ENCODE measurements at regions not wholly inside any gene's neighbourhood (a gene's known extent, or its start where the extent isn't known, plus 50 kb on each side); places are given as distances from the start of the nearest gene placed in this dataset.
A peak's percentile ranks its signal among the peaks of the same experiment; 100 is the strongest.

- Mint-ChIP-seq H3K27ac (no peak overlapping the region), H3K36me3 (ENCODE audit: low read depth) (no peaks in the 10 kb centered on the region), H3K9me3 (no peaks in the 10 kb centered on the region), H3K27me3 (no peaks in the 10 kb centered on the region), H3K4me3 (no peak overlapping the region), H3K4me1 (peaks cover 3% of the 10 kb centered on the region)
- POLR2A ChIA-PET: no interaction called here
- DNase-seq (no peak), ATAC-seq (ENCODE audit: low read depth) (no peak)
- CTCF ChIA-PET: interaction anchor here (0.6 kb wide), 1 partner anchor 198 kb away, joined by 3 read pairs; no protein-coding TSS in a partner anchor
- TF ChIP-seq, protein P1, sequence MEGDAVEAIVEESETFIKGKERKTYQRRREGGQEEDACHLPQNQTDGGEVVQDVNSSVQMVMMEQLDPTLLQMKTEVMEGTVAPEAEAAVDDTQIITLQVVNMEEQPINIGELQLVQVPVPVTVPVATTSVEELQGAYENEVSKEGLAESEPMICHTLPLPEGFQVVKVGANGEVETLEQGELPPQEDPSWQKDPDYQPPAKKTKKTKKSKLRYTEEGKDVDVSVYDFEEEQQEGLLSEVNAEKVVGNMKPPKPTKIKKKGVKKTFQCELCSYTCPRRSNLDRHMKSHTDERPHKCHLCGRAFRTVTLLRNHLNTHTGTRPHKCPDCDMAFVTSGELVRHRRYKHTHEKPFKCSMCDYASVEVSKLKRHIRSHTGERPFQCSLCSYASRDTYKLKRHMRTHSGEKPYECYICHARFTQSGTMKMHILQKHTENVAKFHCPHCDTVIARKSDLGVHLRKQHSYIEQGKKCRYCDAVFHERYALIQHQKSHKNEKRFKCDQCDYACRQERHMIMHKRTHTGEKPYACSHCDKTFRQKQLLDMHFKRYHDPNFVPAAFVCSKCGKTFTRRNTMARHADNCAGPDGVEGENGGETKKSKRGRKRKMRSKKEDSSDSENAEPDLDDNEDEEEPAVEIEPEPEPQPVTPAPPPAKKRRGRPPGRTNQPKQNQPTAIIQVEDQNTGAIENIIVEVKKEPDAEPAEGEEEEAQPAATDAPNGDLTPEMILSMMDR (IDR thresholded peaks at IDR 0.05): no peak
- intact Hi-C loops (cut with micrococcal nuclease): no loop called here
These were observed 62.9 kb upstream of the FOXN2 start for GRCh38 chr2:48251437-48252148.

DNA sequence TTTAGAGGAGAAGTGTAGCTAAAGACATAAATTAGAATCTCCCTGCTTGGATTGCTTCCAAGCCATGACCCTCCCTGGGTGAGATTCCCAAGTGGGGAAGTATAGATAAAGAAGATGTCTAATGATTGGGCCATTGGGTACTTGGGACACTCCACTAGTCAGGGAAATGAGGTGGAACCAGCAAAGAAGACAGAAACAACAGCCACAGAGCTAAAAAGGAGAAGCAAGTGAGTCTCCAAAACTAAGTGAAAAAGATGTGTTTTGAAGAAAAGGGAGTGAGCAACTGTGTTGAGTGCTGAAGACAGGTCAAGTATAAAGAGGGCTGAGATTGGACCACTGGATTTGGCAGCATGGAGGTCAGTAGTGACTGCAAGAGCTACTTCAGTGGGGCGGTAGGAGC is 61.2 kb upstream of the FOXN2 start:
- POLR2A ChIA-PET: no interaction called here
- CTCF ChIA-PET: no interaction called here
- Mint-ChIP-seq H3K27me3 (no peaks in the 10 kb centered on the region), H3K27ac (no peak overlapping the region), H3K9me3 (no peaks in the 10 kb centered on the region), H3K4me1 (peaks cover 3% of the 10 kb centered on the region), H3K36me3 (ENCODE audit: low read depth) (no peaks in the 10 kb centered on the region), H3K4me3 (no peak overlapping the region)
- TF ChIP-seq, protein P1 (IDR thresholded peaks at IDR 0.05): no peak
- DNase-seq (no peak), ATAC-seq (ENCODE audit: low read depth) (peak; percentile 49)
- intact Hi-C loops (cut with micrococcal nuclease): no loop called here

- no peaks in the 10 kb centered on the region for H3K27me3 Mint-ChIP-seq
- POLR2A ChIA-PET: interaction anchor here (0.6 kb wide), 1 partner anchor 24 kb away, joined by 3 read pairs; no protein-coding TSS in a partner anchor
- H3K27ac Mint-ChIP-seq: no peak overlapping the region
- DNase-seq (no peak), ATAC-seq (ENCODE audit: low read depth) (no peak)
- H3K36me3 Mint-ChIP-seq (ENCODE audit: low read depth): no peaks in the 10 kb centered on the region
- TF ChIP-seq, protein P1 (IDR thresholded peaks at IDR 0.05): no peak
- CTCF ChIA-PET: no interaction called here
- H3K4me3 Mint-ChIP-seq: no peak overlapping the region
- intact Hi-C loops (cut with micrococcal nuclease): no loop called here
- H3K4me1 Mint-ChIP-seq: peaks cover 3% of the 10 kb centered on the region
- no peaks in the 10 kb centered on the region for H3K9me3 Mint-ChIP-seq
These were observed 59.6 kb upstream of the FOXN2 start for GRCh38 chr2:48254839-48255238.

- Mint-ChIP-seq H3K27ac (no peak overlapping the region), H3K4me1 (no peaks in the 10 kb centered on the region), H3K4me3 (no peak overlapping the region), H3K9me3 (peaks cover 2% of the 10 kb centered on the region), H3K36me3 (ENCODE audit: low read depth) (no peaks in the 10 kb centered on the region), H3K27me3 (no peaks in the 10 kb centered on the region)
- POLR2A ChIA-PET: no interaction called here
- ATAC-seq (ENCODE audit: low read depth): no peak
- DNase-seq: no peak
- TF ChIP-seq, protein P1 (IDR thresholded peaks at IDR 0.05): no peak
- intact Hi-C loops (cut with micrococcal nuclease): no loop called here
- CTCF ChIA-PET: no interaction called here
These were observed 57.0 kb upstream of the FOXN2 start for GRCh38 chr2:48257456-48257855.

DNA sequence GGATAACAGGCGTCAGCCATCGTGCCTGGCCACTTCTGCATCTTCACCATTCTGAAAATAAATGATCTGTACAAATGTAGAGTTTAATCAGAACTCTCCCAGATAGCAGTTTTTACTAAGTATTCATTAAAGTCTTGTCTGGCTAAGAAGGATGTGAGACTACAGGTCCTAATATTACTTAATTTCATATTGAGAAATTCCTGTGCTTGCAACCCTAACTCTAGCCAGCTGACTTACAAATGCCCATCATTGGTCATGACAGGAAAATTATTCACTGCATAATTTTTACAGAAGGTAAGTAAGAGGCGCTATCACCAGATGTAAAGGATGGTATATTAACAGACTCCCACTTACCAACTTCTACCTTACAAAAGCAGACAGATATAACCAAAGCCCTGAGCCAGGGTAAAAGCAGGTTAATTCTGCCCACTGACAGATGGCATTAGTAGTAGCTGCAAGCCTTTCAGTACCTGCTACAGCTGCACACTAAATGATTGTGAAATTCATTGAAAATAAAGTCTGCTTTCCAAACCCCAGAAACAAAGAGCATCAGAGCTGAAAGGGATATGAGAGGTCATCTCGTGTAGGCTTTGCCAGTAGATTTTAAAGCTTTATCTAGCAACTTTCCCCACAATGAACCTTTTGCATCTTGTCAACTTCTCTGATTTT is 55.9 kb upstream of the FOXN2 start:
- intact Hi-C loops (cut with micrococcal nuclease): no loop called here
- POLR2A ChIA-PET: no interaction called here
- no peaks in the 10 kb centered on the region for H3K27me3 Mint-ChIP-seq

More for the DNA sequence above, 55.9 kb upstream of the FOXN2 start:
- Mint-ChIP-seq H3K9me3 (peaks cover 2% of the 10 kb centered on the region), H3K27ac (no peak overlapping the region), H3K4me3 (no peak overlapping the region), H3K36me3 (ENCODE audit: low read depth) (no peaks in the 10 kb centered on the region), H3K4me1 (no peaks in the 10 kb centered on the region)
- ATAC-seq (ENCODE audit: low read depth) (no peak), DNase-seq (no peak)
- TF ChIP-seq, protein P1 (IDR thresholded peaks at IDR 0.05): no peak
- CTCF ChIA-PET: no interaction called here
